DOHH2 (cell line): ENCODE measurements at regions not wholly inside any gene's neighbourhood (a gene's known extent, or its start where the extent isn't known, plus 50 kb on each side); places are given as distances from the start of the nearest gene placed in this dataset.

ENCODE experiments used
- H3F3A ChIP-seq: fragments of 200-600 bp; sonication (generic), shearing (Covaris generic); 2 replicates; pipeline ENCODE4 v1.6.0; 2016; ENCODE audit warnings: antibody characterized with exemption, mild to moderate bottlenecking; ENCODE audit not compliant: control insufficient read depth, insufficient read depth
- H3K27ac ChIP-seq: fragments of 200-600 bp; sonication (generic); 2 replicates; pipeline ENCODE4 v1.5.1; 2014; ENCODE audit warnings: low read depth, mild to moderate bottlenecking, low read length, moderate library complexity
- H3K27me3 ChIP-seq: fragments of 200-600 bp; sonication (generic); 2 replicates; pipeline ENCODE4 v1.6.1; 2014; ENCODE audit warnings: mild to moderate bottlenecking, low read length, mixed read lengths; ENCODE audit not compliant: control insufficient read depth
- H3K36me3 ChIP-seq: fragments of 200-600 bp; sonication (generic); 2 replicates; pipeline ENCODE4 v1.6.1; 2014; ENCODE audit warnings: mild to moderate bottlenecking, low read length, moderate library complexity, mixed read lengths; ENCODE audit not compliant: control insufficient read depth
- H3K4me1 ChIP-seq: fragments of 200-600 bp; sonication (generic); 2 replicates; pipeline ENCODE4 v1.6.1; 2014; ENCODE audit warnings: mild to moderate bottlenecking, low read length, mixed read lengths; ENCODE audit not compliant: control insufficient read depth
- H3K4me2 ChIP-seq: fragments of 200-600 bp; sonication (generic); 2 replicates; pipeline ENCODE4 v1.6.0; 2014; ENCODE audit warnings: mild to moderate bottlenecking, low read length, moderate library complexity
- H3K4me3 ChIP-seq: fragments of 200-600 bp; sonication (generic); 2 replicates; pipeline ENCODE4 v1.5.1; 2014; ENCODE audit warnings: mild to moderate bottlenecking, low read length, mixed read lengths
- H3K79me2 ChIP-seq: fragments of 200-600 bp; sonication (generic); 2 replicates; pipeline ENCODE4 v1.6.1; 2014; ENCODE audit warnings: mild to moderate bottlenecking, low read length, mixed read lengths; ENCODE audit not compliant: control insufficient read depth
- H3K9me2 ChIP-seq: fragments of 200-600 bp; sonication (generic); replicated peaks from 2 replicates; pipeline ENCODE4 v1.6.1; 2014; ENCODE audit warnings: mild to moderate bottlenecking, low read length, mixed read lengths; ENCODE audit not compliant: control insufficient read depth
- H3K9me3 ChIP-seq: fragments of 200-600 bp; sonication (generic); 2 replicates; pipeline ENCODE4 v1.6.1; 2014; ENCODE audit warnings: antibody characterized with exemption, low read length, mixed read lengths; ENCODE audit not compliant: control insufficient read depth, insufficient read depth
- H4K20me1 ChIP-seq: fragments of 200-600 bp; sonication (generic); 2 replicates; pipeline ENCODE4 v1.6.0; 2014; ENCODE audit warnings: low read depth, mild to moderate bottlenecking, antibody characterized with exemption, low read length, moderate library complexity; ENCODE audit not compliant: control insufficient read depth, insufficient read depth
- EZH2phosphoT487 ChIP-seq: fragments of 200-600 bp; sonication (generic); IDR thresholded peaks from 2 replicates; pipeline ENCODE4 v1.6.1; 2017; ENCODE audit warnings: borderline replicate concordance, mild to moderate bottlenecking, antibody characterized with exemption, low read length, moderate library complexity, mixed read lengths
- TF ChIP-seq, protein P1 (sequence below): fragments of 200-600 bp; sonication (generic); IDR thresholded peaks from one replicate; pipeline ENCODE4 v1.5.1; 2014; ENCODE audit warnings: antibody characterized with exemption, mild to moderate bottlenecking, low read depth, low read length; ENCODE audit not compliant: poor library complexity, severe bottlenecking

- Histone ChIP-seq H3F3A (no peaks in the 10 kb centered on the region), H3K9me2 (no peaks in the 10 kb centered on the region), H3K27ac (no peak overlapping the region), H3K4me1 (no peaks in the 10 kb centered on the region), H3K27me3 (no peaks in the 10 kb centered on the region; the same call in 1 of the 2 replicates), H3K4me2 (no peak overlapping the region), H3K9me3 (no peaks in the 10 kb centered on the region), H3K79me2 (no peaks in the 10 kb centered on the region), H3K4me3 (no peak overlapping the region), H3K36me3 (no peaks in the 10 kb centered on the region), H4K20me1 (no peaks in the 10 kb centered on the region)
- no peak for TF ChIP-seq EZH2phosphoT487
- TF ChIP-seq, protein P1, sequence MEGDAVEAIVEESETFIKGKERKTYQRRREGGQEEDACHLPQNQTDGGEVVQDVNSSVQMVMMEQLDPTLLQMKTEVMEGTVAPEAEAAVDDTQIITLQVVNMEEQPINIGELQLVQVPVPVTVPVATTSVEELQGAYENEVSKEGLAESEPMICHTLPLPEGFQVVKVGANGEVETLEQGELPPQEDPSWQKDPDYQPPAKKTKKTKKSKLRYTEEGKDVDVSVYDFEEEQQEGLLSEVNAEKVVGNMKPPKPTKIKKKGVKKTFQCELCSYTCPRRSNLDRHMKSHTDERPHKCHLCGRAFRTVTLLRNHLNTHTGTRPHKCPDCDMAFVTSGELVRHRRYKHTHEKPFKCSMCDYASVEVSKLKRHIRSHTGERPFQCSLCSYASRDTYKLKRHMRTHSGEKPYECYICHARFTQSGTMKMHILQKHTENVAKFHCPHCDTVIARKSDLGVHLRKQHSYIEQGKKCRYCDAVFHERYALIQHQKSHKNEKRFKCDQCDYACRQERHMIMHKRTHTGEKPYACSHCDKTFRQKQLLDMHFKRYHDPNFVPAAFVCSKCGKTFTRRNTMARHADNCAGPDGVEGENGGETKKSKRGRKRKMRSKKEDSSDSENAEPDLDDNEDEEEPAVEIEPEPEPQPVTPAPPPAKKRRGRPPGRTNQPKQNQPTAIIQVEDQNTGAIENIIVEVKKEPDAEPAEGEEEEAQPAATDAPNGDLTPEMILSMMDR, result no peak
Measured at GRCh38 chr2:176960736-176961520, 251.7 kb upstream of the HNRNPA3 start.

DNA sequence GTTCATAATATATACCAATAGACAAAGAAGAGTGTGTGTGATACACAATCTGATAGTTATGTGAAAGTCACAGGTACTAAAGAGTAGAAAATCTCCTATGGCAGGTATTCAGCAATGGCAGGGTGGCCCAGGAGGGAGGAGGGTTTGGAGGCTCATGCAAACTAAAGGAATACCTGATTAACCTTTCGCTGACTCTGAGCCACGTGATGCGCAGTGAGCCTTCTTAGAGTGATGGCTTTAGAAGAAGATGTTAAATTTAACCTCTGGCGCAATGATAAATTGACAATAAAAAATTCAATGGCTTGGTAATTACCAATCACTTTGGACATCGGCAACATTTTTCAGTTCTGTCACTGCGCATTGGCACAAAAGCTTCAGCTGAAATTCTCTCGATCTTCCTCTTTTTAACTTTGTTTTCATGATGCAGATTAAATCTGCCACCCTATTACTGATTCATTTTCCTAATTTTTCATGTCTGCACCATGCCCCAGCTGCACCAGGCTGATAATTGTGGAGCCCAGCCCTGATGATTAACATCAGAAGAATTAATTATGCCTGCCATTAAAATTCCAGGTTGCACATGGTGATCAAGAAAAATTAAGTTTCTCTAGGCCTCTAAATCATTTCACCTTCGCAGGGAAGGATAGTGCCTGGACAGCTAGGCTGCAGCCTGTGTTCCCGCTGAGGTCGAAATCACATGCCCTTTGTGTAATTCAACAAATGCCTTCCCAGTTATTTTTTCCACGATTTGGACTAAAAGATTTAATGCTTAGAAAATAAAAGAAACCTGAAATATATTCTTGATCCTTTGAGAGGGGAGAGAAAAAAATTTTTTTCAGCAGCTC, 250.6 kb upstream of the HNRNPA3 start:
- TF ChIP-seq, protein P1, result no peak
- TF ChIP-seq EZH2phosphoT487, result no peak
- Histone ChIP-seq H3K4me3 (no peak overlapping the region), H3K36me3 (no peaks in the 10 kb centered on the region), H3K4me2 (no peak overlapping the region), H3K9me3 (no peaks in the 10 kb centered on the region), H3K27ac (no peak overlapping the region), H3K9me2 (no peaks in the 10 kb centered on the region), H3K79me2 (no peaks in the 10 kb centered on the region), H4K20me1 (no peaks in the 10 kb centered on the region), H3K4me1 (no peaks in the 10 kb centered on the region), H3K27me3 (no peaks in the 10 kb centered on the region; the same call in 1 of the 2 replicates), H3F3A (no peaks in the 10 kb centered on the region)

DNA sequence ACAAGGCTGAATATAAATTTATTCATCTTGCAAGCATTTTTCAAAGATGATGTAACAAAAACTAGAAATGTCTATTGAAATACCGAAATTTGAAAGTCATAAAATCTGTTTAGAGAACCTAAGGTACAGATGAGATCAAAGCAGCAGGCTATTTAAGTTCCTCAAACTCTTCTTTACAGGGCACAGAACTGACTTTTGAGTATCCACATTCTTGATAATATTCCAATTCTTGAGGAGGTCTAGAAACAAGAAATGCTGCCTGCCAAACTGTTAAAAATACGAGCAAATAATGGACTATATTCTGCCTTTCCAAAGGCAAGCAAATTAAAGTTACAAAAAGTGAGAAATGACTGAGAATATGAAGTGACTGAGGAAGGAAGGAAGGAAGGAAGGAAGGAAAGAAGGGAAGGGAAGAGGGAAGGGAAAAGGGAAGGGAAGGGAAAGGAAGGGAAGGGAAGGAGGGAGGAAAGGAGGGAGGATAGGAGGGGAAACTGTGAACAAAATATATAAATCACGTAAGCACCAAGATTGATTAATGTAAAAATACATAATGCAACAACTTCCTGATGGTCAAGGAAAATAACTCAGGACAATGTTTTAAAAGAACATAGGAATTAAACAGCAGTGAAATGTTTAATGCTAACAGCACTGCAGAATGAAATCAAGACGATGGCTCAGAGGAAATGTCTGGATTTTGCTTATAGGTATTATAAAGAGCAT, 248.9 kb upstream of the HNRNPA3 start:
- Histone ChIP-seq H3K79me2 (no peaks in the 10 kb centered on the region), H3K36me3 (no peaks in the 10 kb centered on the region), H3K27ac (no peak overlapping the region), H3K4me3 (no peak overlapping the region), H3K27me3 (no peaks in the 10 kb centered on the region; the same call in 1 of the 2 replicates), H4K20me1 (no peaks in the 10 kb centered on the region), H3K4me2 (no peak overlapping the region), H3K4me1 (no peaks in the 10 kb centered on the region), H3F3A (no peaks in the 10 kb centered on the region), H3K9me2 (no peaks in the 10 kb centered on the region), H3K9me3 (no peaks in the 10 kb centered on the region)
- no peak for TF ChIP-seq EZH2phosphoT487
- TF ChIP-seq, protein P1, result no peak
